Esophagus squamous epithelium (tissue), 5 donors: ENCODE measurements at regions not wholly inside any gene's neighbourhood (a gene's known extent, or its start where the extent isn't known, plus 50 kb on each side); places are given as distances from the start of the nearest gene placed in this dataset.

ENCODE experiments used
- DNase-seq: peaks from one replicate; lab custom pipeline; 2025; lab: John Stamatoyannopoulos, UW
- H3K27ac ChIP-seq, 4 donors: fragments of 200-600 bp; sonication (generic); one replicate each; pipeline ENCODE4 v1.5.1; 2016 to 2019; ENCODE audit warnings: mild to moderate bottlenecking in 1 of 4
- H3K27me3 ChIP-seq, 4 donors: fragments of 200-600 bp; sonication (generic); 1 replicate in 3 of 4; 2 replicates in 1 of 4; pipeline versions ENCODE4 v1.5.1 to v1.6.0; 2017 to 2021; ENCODE audit warnings: antibody characterized with exemption in 1 of 4
- H3K36me3 ChIP-seq, 3 donors: fragments of 200-600 bp; sonication (generic); one replicate each; pipeline ENCODE4 v1.5.1; 2016 to 2019
- H3K4me1 ChIP-seq, 3 donors: fragments of 200-600 bp; sonication (generic); one replicate each; pipeline ENCODE4 v1.5.1; 2017 to 2019
- H3K4me3 ChIP-seq, 4 donors: fragments of 200-600 bp; sonication (generic); 1 replicate in 3 of 4; 2 replicates in 1 of 4; pipeline ENCODE4 v1.5.1; 2016 to 2019; ENCODE audit warnings: mild to moderate bottlenecking in 2 of 4, moderate library complexity in 1 of 4
- H3K9me3 ChIP-seq, 3 donors: fragments of 200-600 bp; sonication (generic); one replicate each; pipeline ENCODE4 v1.5.1; 2016 to 2019
- POLR2A ChIP-seq, 4 donors: fragments of 450-650 bp; IDR thresholded peaks; one replicate each; pipeline ENCODE4 v1.6.1; 2017; ENCODE audit warnings: antibody characterized with exemption in 4 of 4, mild to moderate bottlenecking in 4 of 4, moderate library complexity in 3 of 4
- WGBS, 2 donors: methylation state at CpG; one replicate each; pipeline ENCODE4 v1.1.5; 2018; 5-methylcytosine and 5-hydroxymethylcytosine counted together
- intact Hi-C: fragments of 100-400 bp; cut with DNase I; formaldehyde crosslinking; loops from one replicate; pipeline ENCODE4 v1.15.0; 2022
- TF ChIP-seq, protein P1 (sequence below), 6 experiments: fragments of 450-650 bp in 4 of 6; fragments of 200-600 bp in 2 of 6; sonication (generic) in 2 of 6; IDR thresholded peaks; one replicate each; pipeline ENCODE4 v1.5.1; 2016 to 2019; ENCODE audit warnings: antibody characterized with exemption in 6 of 6, mild to moderate bottlenecking in 4 of 6, moderate library complexity in 4 of 6
- donor health status: DM: yes; HTN: yes; CAD: no.

DNA sequence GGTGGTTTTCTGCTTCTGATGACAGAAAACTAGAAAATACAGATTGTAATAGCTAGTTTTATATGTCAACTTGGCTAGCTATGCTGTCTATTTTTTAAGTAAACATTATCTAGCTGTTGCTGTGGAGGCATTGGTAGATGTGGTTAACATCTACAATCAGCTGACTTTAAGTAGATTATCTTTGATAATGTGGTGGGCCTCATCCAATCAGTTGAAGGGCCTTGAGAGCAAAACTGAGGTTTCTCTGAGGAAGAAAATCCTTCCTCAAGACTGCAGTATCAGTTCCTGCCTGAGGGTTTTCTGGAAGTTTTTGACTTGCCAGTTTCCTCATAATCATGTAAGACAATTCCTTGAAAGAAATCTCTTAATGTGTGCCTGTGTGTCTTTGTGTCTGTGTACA lies 75.9 kb upstream of the SPHKAP start:
- Histone ChIP-seq H3K27me3 (no peaks in the 10 kb centered on the region), H3K4me1 (no peaks in the 10 kb centered on the region), H3K9me3 (peaks cover 0 to under 1% (median 0%) of the 10 kb centered on the region in 3 donors), H3K27ac (no peak overlapping the region), H3K4me3 (no peak overlapping the region), H3K36me3 (no peaks in the 10 kb centered on the region)
- intact Hi-C loops, result no loop called here
- no peak for DNase-seq
- TF ChIP-seq POLR2A (IDR thresholded peaks at IDR 0.05), result no peak
- TF ChIP-seq, protein P1, sequence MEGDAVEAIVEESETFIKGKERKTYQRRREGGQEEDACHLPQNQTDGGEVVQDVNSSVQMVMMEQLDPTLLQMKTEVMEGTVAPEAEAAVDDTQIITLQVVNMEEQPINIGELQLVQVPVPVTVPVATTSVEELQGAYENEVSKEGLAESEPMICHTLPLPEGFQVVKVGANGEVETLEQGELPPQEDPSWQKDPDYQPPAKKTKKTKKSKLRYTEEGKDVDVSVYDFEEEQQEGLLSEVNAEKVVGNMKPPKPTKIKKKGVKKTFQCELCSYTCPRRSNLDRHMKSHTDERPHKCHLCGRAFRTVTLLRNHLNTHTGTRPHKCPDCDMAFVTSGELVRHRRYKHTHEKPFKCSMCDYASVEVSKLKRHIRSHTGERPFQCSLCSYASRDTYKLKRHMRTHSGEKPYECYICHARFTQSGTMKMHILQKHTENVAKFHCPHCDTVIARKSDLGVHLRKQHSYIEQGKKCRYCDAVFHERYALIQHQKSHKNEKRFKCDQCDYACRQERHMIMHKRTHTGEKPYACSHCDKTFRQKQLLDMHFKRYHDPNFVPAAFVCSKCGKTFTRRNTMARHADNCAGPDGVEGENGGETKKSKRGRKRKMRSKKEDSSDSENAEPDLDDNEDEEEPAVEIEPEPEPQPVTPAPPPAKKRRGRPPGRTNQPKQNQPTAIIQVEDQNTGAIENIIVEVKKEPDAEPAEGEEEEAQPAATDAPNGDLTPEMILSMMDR (IDR thresholded peaks at IDR 0.05), result no peak

DNA sequence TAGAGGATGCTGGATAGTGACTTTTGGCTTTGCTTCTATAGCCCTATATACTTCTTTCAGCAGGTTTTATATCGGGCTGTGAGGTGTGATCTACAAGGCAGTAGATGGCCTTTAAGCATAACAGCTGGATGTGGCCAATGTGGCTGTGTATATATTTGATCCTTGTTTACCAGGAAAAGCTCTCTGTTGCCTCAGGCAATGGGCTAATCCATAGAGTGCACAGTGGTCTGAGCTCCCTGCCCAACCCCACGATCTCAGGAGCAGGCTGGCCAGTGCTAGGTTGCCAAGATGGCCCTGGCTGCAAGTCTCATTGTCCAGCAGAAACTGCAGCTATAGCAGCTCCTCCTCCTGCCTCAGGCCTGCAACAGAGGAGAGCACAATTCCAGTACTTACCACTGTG lies 72.3 kb upstream of the SPHKAP start:
- Histone ChIP-seq H3K27me3 (no peaks in the 10 kb centered on the region), H3K4me3 (no peak overlapping the region), H3K36me3 (no peaks in the 10 kb centered on the region), H3K9me3 (peaks cover 0 to 8% (median 0%) of the 10 kb centered on the region in 3 donors), H3K27ac (no peak overlapping the region), H3K4me1 (no peaks in the 10 kb centered on the region)
- no peak for DNase-seq
- 43 to 55% methylated on average over 1 to 2 of the region's 2 CpGs for WGBS, 2 donors
- intact Hi-C loops, result no loop called here
- TF ChIP-seq POLR2A (IDR thresholded peaks at IDR 0.05), result no peak
- TF ChIP-seq, protein P1 (IDR thresholded peaks at IDR 0.05), result no peak

DNA sequence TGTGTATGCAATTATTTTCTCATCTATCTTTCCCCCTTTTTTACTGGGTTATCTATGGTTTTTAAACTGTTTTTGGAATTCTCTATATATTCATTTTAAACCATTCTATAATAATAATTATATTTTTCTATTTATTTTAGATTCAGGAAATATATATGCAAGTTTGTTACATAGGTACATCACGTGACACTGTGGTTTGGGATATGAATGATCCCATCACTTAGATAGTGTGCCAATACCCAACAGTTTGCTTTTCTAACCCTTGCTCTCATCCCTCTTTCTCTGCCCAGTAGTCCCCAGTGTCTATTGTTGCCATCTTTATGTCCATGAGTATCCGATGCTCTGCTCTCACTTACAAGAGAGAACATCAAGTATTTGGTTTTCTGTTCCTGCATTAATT lies 65.8 kb upstream of the SPHKAP start:
- Histone ChIP-seq H3K4me3 (no peak overlapping the region), H3K27ac (no peak overlapping the region), H3K4me1 (no peaks in the 10 kb centered on the region), H3K9me3 (peaks cover 0 to 7% (median 0%) of the 10 kb centered on the region in 3 donors), H3K27me3 (no peaks in the 10 kb centered on the region), H3K36me3 (no peaks in the 10 kb centered on the region)
- intact Hi-C loops, result no loop called here
- WGBS, 2 donors, result 82 to 87% methylated on average over 2 of the region's 2 CpGs
- no peak for DNase-seq
- TF ChIP-seq, protein P1 (IDR thresholded peaks at IDR 0.05), result no peak
- no peak for TF ChIP-seq POLR2A (IDR thresholded peaks at IDR 0.05)

- no peak for DNase-seq
- TF ChIP-seq, protein P1 (IDR thresholded peaks at IDR 0.05), result no peak
- no peak for TF ChIP-seq POLR2A (IDR thresholded peaks at IDR 0.05)
- H3K27ac ChIP-seq, result no peak overlapping the region
- no peaks in the 10 kb centered on the region for H3K9me3 ChIP-seq
- intact Hi-C loops, result no loop called here
- no peak overlapping the region for H3K4me3 ChIP-seq
- no peaks in the 10 kb centered on the region for H3K36me3 ChIP-seq
- H3K27me3 ChIP-seq, result no peaks in the 10 kb centered on the region
- H3K4me1 ChIP-seq, result no peaks in the 10 kb centered on the region
- 78 to 86% methylated on average over 4 of the region's 4 CpGs for WGBS, 2 donors
Observed at GRCh38 chr2:228245601-228246000, 64.1 kb upstream of the SPHKAP start.

GRCh38 chr2:228242591-228242990 lies 61.1 kb upstream of the SPHKAP start:
- H3K9me3 ChIP-seq, result no peaks in the 10 kb centered on the region
- no peak overlapping the region for H3K4me3 ChIP-seq
- TF ChIP-seq, protein P1 (IDR thresholded peaks at IDR 0.05), result no peak
- TF ChIP-seq POLR2A (IDR thresholded peaks at IDR 0.05), result no peak
- no peak overlapping the region for H3K27ac ChIP-seq
- intact Hi-C loops, result no loop called here
- H3K4me1 ChIP-seq, result no peaks in the 10 kb centered on the region
- WGBS, 2 donors, result 88 to 93% methylated on average over 1 of the region's 1 CpG
- no peak for DNase-seq
- no peaks in the 10 kb centered on the region for H3K36me3 ChIP-seq
- H3K27me3 ChIP-seq, result no peaks in the 10 kb centered on the region
